ENCODE measurements at regions not wholly inside any gene's neighbourhood (a gene's known extent, or its start where the extent isn't known, plus 50 kb on each side); places are given as distances from the start of the nearest gene placed in this dataset.

- DNase-seq = no peak
- intact Hi-C loops (cut with micrococcal nuclease) = no loop called here
- Mint-ChIP-seq H3K4me1 (no peaks in the 10 kb centered on the region), H3K27ac (no peak overlapping the region), H3K9me3 (no peaks in the 10 kb centered on the region), H3K27me3 (no peaks in the 10 kb centered on the region), H3K36me3 (ENCODE audit: low read depth) (no peaks in the 10 kb centered on the region), H3K4me3 (no peak overlapping the region)
- POLR2A ChIA-PET = no interaction called here
- CTCF ChIA-PET = no interaction called here
- ATAC-seq (ENCODE audit: low read depth) = no peak
- TF ChIP-seq CTCF (IDR thresholded peaks at IDR 0.05) = no peak
Observed at GRCh38 chr1:2935184-2935583, 86.1 kb upstream of the ACTRT2 start.

- no peak for DNase-seq
- Mint-ChIP-seq H3K4me1 (no peaks in the 10 kb centered on the region), H3K4me3 (no peak overlapping the region), H3K36me3 (ENCODE audit: low read depth) (no peaks in the 10 kb centered on the region), H3K27me3 (no peaks in the 10 kb centered on the region), H3K27ac (no peak overlapping the region), H3K9me3 (no peaks in the 10 kb centered on the region)
- POLR2A ChIA-PET = no interaction called here
- TF ChIP-seq CTCF (IDR thresholded peaks at IDR 0.05) = no peak
- CTCF ChIA-PET = no interaction called here
- no peak for ATAC-seq (ENCODE audit: low read depth)
- intact Hi-C loops (cut with micrococcal nuclease) = no loop called here
Observed at GRCh38 chr1:2935751-2936390, 85.4 kb upstream of the ACTRT2 start.

- Mint-ChIP-seq H3K4me3 (no peak overlapping the region), H3K27me3 (no peaks in the 10 kb centered on the region), H3K36me3 (ENCODE audit: low read depth) (no peaks in the 10 kb centered on the region), H3K9me3 (peaks cover 3% of the 10 kb centered on the region), H3K4me1 (no peaks in the 10 kb centered on the region), H3K27ac (no peak overlapping the region)
- DNase-seq = no peak
- ChIA-PET CTCF (no interaction called here), POLR2A (no interaction called here)
- intact Hi-C loops (cut with micrococcal nuclease) = no loop called here
- ATAC-seq (ENCODE audit: low read depth) = no peak
- TF ChIP-seq CTCF (IDR thresholded peaks at IDR 0.05) = no peak
Observed at GRCh38 chr1:2936559-2937515, 84.4 kb upstream of the ACTRT2 start.

- ATAC-seq (ENCODE audit: low read depth) (no peak), DNase-seq (no peak)
- POLR2A ChIA-PET = no interaction called here
- CTCF ChIA-PET = no interaction called here
- intact Hi-C loops (cut with micrococcal nuclease) = no loop called here
- Mint-ChIP-seq H3K9me3 (peaks cover 3% of the 10 kb centered on the region), H3K27me3 (no peaks in the 10 kb centered on the region), H3K4me1 (no peaks in the 10 kb centered on the region), H3K36me3 (ENCODE audit: low read depth) (no peaks in the 10 kb centered on the region), H3K27ac (no peak overlapping the region), H3K4me3 (no peak overlapping the region)
- no peak for TF ChIP-seq CTCF (IDR thresholded peaks at IDR 0.05)
Observed at GRCh38 chr1:2937805-2938204, 83.5 kb upstream of the ACTRT2 start.

GRCh38 chr1:2939041-2939552, 82.2 kb upstream of the ACTRT2 start:
- H3K27ac Mint-ChIP-seq = no peak overlapping the region
- no peaks in the 10 kb centered on the region for H3K27me3 Mint-ChIP-seq
- intact Hi-C loops (cut with micrococcal nuclease) = no loop called here
- DNase-seq (no peak), ATAC-seq (ENCODE audit: low read depth) (no peak)
- POLR2A ChIA-PET = no interaction called here
- CTCF ChIA-PET = no interaction called here
- H3K4me1 Mint-ChIP-seq = no peaks in the 10 kb centered on the region
- H3K9me3 Mint-ChIP-seq = peaks cover 3% of the 10 kb centered on the region
- no peak for TF ChIP-seq CTCF (IDR thresholded peaks at IDR 0.05)
- no peaks in the 10 kb centered on the region for H3K36me3 Mint-ChIP-seq (ENCODE audit: low read depth)
- H3K4me3 Mint-ChIP-seq = no peak overlapping the region

Measured in activated B cell treated with CpG ODN at 0.5 μM for 24 hours (primary cell).